ENCODE measurements at regions not wholly inside any gene's neighbourhood (a gene's known extent, or its start where the extent isn't known, plus 50 kb on each side); places are given as distances from the start of the nearest gene placed in this dataset.

GRCh38 chr10:94180576-94180975 is 182.2 kb downstream of the NOC3L start:
- TF ChIP-seq CTCF (conservative IDR thresholded peaks at IDR 0.05; ENCODE audit: low read depth, low read length), result no peak
- DNase-seq (ENCODE audit: low read depth), result no peak
- H3K4me3 ChIP-seq (ENCODE audit: low read depth, low read length), result no peak overlapping the region

DNA sequence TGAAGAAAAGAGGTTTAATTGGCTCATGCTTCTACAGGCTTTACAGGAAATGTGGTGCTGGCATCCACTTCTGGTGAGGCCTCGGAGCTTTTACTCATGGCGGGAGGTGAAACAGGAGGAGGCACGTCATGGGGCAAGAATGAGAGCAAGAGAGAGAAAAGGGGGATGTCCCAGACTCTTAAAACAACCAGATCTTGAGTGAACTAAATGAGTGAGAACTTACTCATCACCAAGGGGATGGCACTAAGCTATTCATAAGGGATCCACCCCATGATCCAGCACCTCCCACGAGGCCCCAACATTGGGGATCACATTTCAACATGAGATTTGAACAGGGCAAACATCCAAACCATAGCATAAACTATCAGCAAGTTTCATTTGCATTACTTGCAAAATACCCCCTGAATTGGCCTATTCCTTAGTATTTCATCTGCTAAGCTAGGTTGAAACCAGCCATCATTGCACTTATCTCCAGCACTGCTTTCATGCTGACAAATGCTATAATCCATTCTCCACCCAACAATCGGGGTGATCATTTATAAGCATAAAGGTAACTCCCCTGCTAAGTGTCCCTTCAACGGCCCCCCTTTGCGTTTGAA is 179.0 kb downstream of the NOC3L start:
- no peak for TF ChIP-seq CTCF (conservative IDR thresholded peaks at IDR 0.05; ENCODE audit: low read depth, low read length)
- no peak for DNase-seq (ENCODE audit: low read depth)
- H3K4me3 ChIP-seq (ENCODE audit: low read depth, low read length), result no peak overlapping the region

DNA sequence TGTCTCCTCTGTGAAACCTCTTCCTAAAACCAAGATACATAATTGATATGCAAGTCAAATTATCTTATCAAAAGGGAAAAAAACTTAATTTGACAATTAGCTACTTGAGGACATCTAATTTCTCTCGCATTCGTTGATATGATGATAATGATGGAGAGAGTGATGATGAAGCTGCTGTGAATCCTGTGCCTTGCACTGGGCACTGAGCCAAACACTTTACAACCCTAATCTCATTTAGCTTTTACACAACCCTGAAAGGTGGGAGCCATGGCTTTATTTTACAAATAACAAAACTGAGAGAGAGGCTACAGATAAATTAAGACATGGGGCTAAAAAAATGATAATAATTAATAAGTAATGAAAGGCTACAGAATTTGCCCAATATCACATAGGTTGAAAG is 176.0 kb downstream of the NOC3L start:
- no peak for TF ChIP-seq CTCF (conservative IDR thresholded peaks at IDR 0.05; ENCODE audit: low read depth, low read length)
- H3K4me3 ChIP-seq (ENCODE audit: low read depth, low read length), result no peak overlapping the region
- no peak for DNase-seq (ENCODE audit: low read depth)

- no peak overlapping the region for H3K4me3 ChIP-seq (ENCODE audit: low read depth, low read length)
- no peak for DNase-seq (ENCODE audit: low read depth)
- no peak for TF ChIP-seq CTCF (conservative IDR thresholded peaks at IDR 0.05; ENCODE audit: low read depth, low read length)
These were observed 170.4 kb downstream of the NOC3L start for GRCh38 chr10:94192333-94192732.

- DNase-seq (ENCODE audit: low read depth), result no peak
- no peak overlapping the region for H3K4me3 ChIP-seq (ENCODE audit: low read depth, low read length)
- TF ChIP-seq CTCF (conservative IDR thresholded peaks at IDR 0.05; ENCODE audit: low read depth, low read length), result no peak
These were observed 169.8 kb downstream of the NOC3L start for GRCh38 chr10:94192974-94193373.

GRCh38 chr10:94193466-94193924 is 169.2 kb downstream of the NOC3L start:
- DNase-seq (ENCODE audit: low read depth), result no peak
- no peak for TF ChIP-seq CTCF (conservative IDR thresholded peaks at IDR 0.05; ENCODE audit: low read depth, low read length)

DNA sequence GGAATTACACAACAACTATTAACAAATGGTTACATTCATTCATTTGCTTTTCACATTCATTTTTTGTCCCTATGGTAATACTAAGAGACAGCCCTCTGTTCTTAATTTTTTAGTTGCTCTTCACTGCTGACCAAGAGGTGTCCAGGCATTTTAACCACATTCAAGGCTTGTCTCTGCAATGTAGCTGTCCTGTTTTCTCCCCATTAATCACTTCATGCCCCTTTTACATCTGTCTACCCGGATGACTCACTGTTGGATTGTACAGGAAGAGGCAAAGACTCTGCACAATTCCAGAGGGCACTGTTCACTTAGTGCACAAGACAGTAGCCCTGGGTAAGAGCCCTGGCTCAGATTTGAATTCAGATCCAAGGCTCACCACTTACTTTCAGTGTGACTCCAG is 168.5 kb downstream of the NOC3L start:
- peak; percentile 38 for TF ChIP-seq CTCF (conservative IDR thresholded peaks at IDR 0.05; ENCODE audit: low read depth, low read length)

More at GRCh38 chr10:94193466-94193924, 169.2 kb downstream of the NOC3L start:
- no peak overlapping the region for H3K4me3 ChIP-seq (ENCODE audit: low read depth, low read length)

More for the DNA sequence above, 168.5 kb downstream of the NOC3L start:
- H3K4me3 ChIP-seq (ENCODE audit: low read depth, low read length), result no peak overlapping the region
- DNase-seq (ENCODE audit: low read depth), result peak; percentile 18
